Stimulated activated naive CD8-positive, alpha-beta T cell treated with anti-CD3 and anti-CD28 coated beads, Interleukin-15, Interleukin-2, amounts not matched to agents 100 U/mL and 50 U/mL, for 24 hours (primary cell): ENCODE measurements at regions not wholly inside any gene's neighbourhood (a gene's known extent, or its start where the extent isn't known, plus 50 kb on each side); places are given as distances from the start of the nearest gene placed in this dataset.
"Not testable (repeated sequence)": the region's sequence is repeated elsewhere in the genome, so short reads cannot be mapped to it uniquely, and the experiment has no call there.

Experiments
- ATAC-seq: fragments of 150-1000 bp; cut with Tn5 transposase; one replicate; pipeline ENCODE4 v1.10.0; 2021
- DNase-seq: peaks from one replicate; pipeline ENCODE4 v3.0.0; 2021

GRCh38 chr7:24135003-24135817 is 148.8 kb upstream of the NPY start:
- ATAC-seq, result no peak
- no peak for DNase-seq

DNA sequence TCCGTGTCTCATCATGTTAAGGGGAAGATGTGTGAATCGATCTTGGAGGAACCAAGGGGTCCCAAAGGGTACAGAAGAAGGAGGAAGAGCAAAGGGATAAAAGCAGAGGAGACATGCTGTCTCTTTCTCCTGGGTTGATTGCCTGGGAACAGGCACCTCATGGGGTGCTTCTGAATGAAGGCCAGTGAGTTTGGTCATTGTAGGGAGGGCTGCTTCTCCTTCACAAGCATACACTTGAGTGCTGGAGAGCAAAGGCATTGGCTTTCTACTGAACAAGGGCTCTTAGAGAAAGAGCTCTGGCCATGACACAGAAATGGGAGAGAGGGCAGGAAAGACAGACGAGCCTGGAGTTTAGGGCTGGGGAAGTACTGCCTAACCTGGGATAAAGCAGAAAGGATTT is 146.7 kb upstream of the NPY start:
- ATAC-seq (no peak), DNase-seq (no peak)

- DNase-seq (no peak), ATAC-seq (no peak)
These were observed 145.6 kb upstream of the NPY start for GRCh38 chr7:24138343-24138742.

GRCh38 chr7:24140001-24140400 is 144.0 kb upstream of the NPY start:
- no peak for DNase-seq
- no peak for ATAC-seq

GRCh38 chr7:24141874-24142509 is 142.0 kb upstream of the NPY start:
- ATAC-seq, result no peak

GRCh38 chr7:24143547-24143946 is 140.4 kb upstream of the NPY start:
- DNase-seq (no peak), ATAC-seq (no peak)

More at GRCh38 chr7:24141874-24142509, 142.0 kb upstream of the NPY start:
- no peak for DNase-seq

GRCh38 chr7:24151944-24152343 is 132.0 kb upstream of the NPY start:
- no peak for DNase-seq
- no peak for ATAC-seq

- ATAC-seq, result no peak
- DNase-seq, result no peak
These were observed 131.6 kb upstream of the NPY start for GRCh38 chr7:24152356-24152755.

DNA sequence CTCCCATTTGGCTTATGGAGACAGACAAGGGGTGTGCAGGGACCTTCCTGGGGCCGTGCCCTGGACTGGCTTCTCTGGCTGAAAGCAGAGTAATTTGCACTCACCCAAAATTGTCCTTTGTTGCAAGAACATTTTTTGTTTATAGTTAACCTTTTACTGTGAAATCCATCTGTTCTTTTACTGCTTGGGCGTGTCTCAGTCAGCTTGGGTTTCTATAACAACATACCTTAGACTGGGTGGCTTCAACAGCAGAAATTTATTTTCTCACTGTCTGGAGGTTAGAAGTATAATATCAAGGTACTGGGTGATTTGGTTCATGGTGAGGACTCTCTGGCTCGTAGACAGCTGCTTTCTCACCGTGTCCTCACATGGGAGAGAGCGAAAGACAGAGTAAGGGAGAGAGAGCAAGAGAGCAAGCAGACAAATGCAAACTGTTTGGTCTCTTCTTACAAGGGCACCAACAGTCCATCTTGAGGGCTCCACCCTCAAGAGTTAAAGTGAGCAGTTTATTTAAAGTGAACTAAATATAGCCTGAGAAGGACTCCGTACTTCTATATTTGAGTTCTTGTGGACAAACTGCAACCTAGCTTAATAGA is 131.0 kb upstream of the NPY start:
- ATAC-seq (no peak), DNase-seq (no peak)

GRCh38 chr7:24157666-24158065 is 126.3 kb upstream of the NPY start:
- no peak for DNase-seq
- no peak for ATAC-seq

DNA sequence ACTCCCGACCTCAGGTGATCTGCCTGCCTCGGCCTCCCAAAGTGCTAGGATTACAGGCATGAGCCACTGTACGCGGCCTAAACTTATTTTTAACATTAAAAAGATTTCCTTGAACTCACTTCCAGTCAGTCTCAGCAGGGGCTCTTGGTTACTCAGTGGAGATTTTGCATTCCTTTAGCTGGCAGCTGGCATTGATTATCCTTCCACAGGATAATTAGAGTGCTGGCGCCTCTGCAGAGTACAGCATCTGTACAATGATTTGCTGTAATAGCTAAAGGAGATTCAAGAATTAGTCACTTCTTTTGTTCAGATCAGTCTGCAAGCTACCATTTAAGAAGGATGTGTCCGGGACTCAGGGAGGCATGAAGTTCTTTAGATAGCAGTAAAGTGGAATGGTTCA is 125.0 kb upstream of the NPY start:
- ATAC-seq, result no peak
- no peak for DNase-seq

- no peak for DNase-seq
- ATAC-seq, result no peak
These were observed 119.6 kb upstream of the NPY start for GRCh38 chr7:24164401-24164800.

GRCh38 chr7:24169077-24169624 is 114.8 kb upstream of the NPY start:
- DNase-seq (no peak), ATAC-seq (no peak)

DNA sequence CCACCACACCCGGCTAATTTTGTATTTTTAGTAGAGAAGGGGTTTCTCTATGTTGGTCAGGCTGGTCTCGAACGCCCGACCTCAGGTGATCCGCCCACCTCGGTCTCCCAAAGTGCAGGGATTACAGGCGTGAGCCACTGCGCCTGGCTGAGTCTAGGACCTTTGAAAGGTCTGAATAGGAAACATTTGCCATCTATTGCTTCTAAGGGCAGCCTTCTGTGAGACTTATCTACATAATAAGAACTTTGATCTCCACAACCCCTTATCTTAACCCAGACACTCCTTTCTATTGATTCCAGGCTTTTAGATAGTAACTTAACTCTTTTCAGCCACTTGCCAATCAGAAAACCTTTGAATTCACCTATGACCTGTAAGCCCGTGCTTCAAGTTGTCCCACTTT is 112.0 kb upstream of the NPY start:
- DNase-seq, ATAC-seq: not testable (repeated sequence)

GRCh38 chr7:24172856-24173255 is 111.1 kb upstream of the NPY start:
- DNase-seq, result no peak
- ATAC-seq, result no peak

- no peak for ATAC-seq
- DNase-seq, result no peak
These were observed 108.4 kb upstream of the NPY start for GRCh38 chr7:24175603-24176002.

DNA sequence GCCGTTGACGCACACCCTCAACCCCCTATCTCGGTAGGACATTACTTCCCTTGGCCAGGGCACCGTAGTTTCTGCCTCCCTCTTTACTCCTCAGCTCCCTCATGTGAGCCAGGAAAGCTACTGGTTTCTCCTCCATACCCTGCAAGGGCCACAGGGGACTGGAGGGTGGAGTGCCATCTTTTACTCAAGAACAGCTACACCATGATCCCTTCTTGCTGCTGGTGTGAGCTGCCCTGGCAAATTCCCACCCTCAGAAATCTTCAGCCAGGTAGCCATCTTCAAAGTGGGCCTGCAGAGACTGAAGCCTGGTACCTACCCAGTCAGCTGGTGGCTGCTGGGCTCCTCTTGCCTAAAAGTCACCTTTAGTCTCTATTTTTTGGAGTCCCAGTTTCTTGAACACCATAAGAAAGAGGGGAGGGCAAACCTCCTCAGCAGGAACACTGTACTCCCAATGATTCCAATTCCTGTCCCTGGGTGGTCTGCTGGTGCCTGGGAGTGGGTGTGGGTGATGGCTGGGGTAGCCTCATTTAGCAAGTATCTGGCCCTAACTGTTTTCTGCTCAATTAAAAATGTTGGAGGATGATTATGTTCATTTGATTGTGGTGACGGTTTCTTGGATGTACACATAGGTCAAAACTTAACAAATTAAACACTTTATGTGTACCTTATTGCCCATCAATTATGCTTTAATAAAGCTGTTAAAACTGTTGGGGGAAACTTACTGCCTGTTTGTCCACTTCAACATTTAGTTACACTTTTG is 105.0 kb upstream of the NPY start:
- ATAC-seq (no peak), DNase-seq (no peak)

- no peak for ATAC-seq
These were observed 92.6 kb upstream of the NPY start for GRCh38 chr7:24191362-24191761.

DNA sequence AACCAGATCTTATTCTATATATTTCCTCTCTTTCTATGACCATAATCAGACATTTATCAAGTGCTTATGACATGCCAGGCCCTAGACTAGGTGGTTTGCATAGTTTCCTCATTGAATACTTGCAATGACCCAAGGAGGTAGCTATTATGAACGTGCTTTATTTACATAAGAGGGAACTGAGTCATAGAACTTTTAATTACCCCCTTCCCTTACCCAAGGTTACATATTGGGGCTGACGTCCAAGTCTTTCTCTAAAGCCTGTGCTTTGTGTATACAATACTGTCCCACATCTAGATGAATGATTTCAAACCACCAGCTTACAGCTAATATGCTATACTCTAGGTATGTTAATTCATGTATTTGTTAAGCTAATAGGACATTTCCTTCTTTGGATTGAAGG is 91.9 kb upstream of the NPY start:
- DNase-seq, result no peak
- ATAC-seq, result no peak

More at GRCh38 chr7:24191362-24191761, 92.6 kb upstream of the NPY start:
- DNase-seq, result no peak

- ATAC-seq (no peak), DNase-seq (no peak)
These were observed 91.3 kb upstream of the NPY start for GRCh38 chr7:24192691-24193090.

DNA sequence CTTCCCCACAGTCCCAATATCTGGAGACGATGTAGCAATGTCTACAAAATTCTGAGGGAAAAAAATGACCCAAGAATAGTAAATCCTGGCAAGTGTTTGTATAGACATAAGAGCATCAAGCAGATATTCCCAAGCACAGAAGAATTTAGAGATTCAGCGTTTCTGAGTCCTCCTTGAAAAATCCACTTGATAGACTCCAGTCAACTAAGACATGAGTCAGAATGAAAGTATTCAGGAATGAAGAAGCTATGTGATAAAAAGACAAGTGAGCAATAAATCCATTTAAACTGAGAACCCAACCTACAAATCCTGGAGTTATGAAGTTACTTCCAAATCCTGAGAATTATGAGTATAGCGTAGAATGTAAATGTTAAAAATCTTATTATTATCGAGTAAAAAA is 86.1 kb upstream of the NPY start:
- no peak for DNase-seq
- no peak for ATAC-seq

- DNase-seq (no peak), ATAC-seq (no peak)
These were observed 84.0 kb upstream of the NPY start for GRCh38 chr7:24199978-24200377.
